MG63 (cell line): ENCODE measurements at regions not wholly inside any gene's neighbourhood (a gene's known extent, or its start where the extent isn't known, plus 50 kb on each side); places are given as distances from the start of the nearest gene placed in this dataset.
A peak's percentile ranks its signal among the peaks of the same experiment; 100 is the strongest.
"Not testable (repeated sequence)": the region's sequence is repeated elsewhere in the genome, so short reads cannot be mapped to it uniquely, and the experiment has no call there.

ENCODE experiments used
- DNase-seq: peaks from one replicate; pipeline ENCODE4 v3.0.0-alpha.2; 2020
- H3K27me3 ChIP-seq: fragments of 250-450 bp; sonication (Bioruptor Pico); 2 replicates; pipeline ENCODE4 v1.5.1; 2020; ENCODE audit warnings: mild to moderate bottlenecking, moderate library complexity
- H3K36me3 ChIP-seq: fragments of 250-450 bp; sonication (Bioruptor Pico); 2 replicates; pipeline ENCODE4 v1.5.1; 2020; ENCODE audit warnings: mild to moderate bottlenecking, moderate library complexity
- H3K4me3 ChIP-seq: fragments of 250-450 bp; sonication (Bioruptor Pico); 2 replicates; pipeline ENCODE4 v1.5.1; 2020; ENCODE audit warnings: mild to moderate bottlenecking, moderate library complexity
- H3K9me3 ChIP-seq: fragments of 250-450 bp; sonication (Bioruptor Pico); 2 replicates; pipeline ENCODE4 v1.5.1; 2020; ENCODE audit warnings: mild to moderate bottlenecking, moderate library complexity

DNA sequence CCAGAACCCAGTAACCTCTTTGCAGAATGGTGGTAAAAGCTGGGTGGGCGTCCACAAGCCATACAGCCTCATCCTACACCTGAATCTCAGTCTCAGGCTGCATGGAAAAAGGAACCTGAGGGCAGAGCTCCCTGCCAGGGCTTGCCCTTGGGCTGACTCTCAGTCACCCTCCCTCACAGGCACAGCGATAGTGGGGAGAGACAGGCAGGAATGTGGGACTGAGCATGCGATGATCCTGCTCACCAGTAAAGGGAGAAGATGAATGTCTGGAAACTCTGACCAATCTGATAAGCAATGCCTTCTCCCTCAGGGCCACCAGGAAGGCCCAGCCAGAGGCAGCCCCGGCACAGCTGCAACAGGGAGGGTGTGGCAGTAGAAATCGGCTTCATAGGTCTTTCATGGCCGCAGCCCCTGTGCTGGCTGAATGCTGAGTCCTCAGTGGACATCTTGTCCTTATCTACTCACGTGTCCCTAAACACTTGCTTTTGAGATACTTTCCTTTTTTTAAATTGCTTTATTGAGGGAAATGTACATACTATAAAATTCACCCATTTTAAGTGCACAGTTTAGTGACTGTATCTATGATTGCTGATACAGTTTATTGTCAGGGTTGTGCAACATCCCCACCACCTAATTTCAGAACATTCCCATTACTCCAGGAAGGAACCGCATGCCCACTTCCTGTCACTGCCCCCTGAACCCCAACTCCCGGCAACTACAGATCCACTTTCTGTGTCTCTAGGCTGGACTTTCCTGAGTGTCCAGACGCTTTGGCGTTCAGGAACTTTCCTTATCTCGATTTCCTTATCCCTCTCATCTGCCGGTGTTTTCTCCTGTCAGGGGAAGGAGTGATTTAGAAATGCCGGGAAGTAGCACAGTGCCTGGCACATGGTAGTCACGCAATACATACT lies 258.1 kb downstream of the PCNX1 start:
- DNase-seq, result no peak
- Histone ChIP-seq H3K36me3 (no peaks in the 10 kb centered on the region), H3K9me3 (no peaks in the 10 kb centered on the region), H3K27me3 (no peaks in the 10 kb centered on the region), H3K4me3 (no peak overlapping the region)

DNA sequence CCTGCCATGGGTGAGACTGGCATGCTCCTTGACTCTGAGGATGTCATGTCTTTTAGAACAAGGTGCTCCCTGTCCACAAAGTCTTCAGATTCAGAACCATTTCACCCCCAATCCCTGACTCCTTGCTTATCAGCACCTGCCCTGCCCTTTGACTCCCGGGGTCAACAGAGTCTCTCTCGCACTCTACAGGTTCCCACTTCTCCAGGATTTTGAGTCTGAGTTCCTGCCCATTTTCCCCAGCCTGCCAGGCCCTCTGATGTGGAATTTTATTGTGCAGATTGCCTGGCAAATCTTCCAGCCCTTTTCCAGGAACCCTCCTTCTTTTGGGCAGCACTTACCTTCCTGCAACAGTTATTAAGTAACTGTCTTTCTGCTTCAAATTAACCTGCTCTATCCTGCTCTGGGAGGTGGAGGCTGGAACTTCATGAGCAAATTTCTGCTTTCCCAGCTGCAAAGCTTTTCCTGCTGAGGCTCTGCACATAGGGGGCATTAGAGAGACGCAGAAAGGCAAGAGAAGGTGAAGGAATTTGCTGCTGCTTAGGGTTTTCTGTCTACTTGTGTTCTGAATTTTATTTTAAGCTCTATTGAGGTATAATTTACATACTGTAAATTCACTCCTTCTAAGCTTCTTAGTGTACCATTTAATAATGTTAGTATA lies 259.1 kb downstream of the PCNX1 start:
- Histone ChIP-seq H3K27me3 (no peaks in the 10 kb centered on the region), H3K36me3 (no peaks in the 10 kb centered on the region), H3K9me3 (no peaks in the 10 kb centered on the region), H3K4me3 (no peak overlapping the region)
- peak; percentile 15 for DNase-seq

DNA sequence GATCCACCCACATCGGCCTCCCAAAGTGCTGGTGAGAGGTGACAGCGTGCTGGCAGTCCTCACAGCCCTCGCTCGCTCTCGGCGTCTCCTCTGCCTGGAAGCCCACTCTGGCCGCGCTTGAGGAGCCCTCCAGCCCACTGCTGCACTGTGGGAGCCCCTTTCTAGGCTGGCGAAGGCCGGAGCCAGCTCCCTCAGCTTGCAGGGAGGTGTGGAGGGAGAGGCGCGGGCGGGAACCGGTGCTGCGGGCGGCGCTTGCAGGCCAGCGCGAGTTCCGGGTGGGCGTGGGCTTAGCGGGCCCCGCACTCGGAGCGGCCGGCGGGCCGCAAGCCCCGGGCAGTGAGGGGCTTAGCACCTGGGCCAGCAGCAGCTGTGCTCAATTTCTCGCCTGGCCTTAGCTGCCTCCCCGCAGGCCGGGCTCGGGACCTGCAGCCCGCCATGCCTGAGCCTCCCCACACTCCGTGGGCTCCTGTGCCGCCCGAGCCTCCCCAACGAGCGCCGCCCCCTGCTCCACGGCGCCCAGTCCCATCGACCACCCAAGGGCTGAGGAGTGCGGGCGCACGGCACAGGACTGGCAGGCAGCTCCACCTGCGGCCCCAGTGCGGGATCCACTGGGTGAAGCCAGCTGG lies 260.2 kb downstream of the PCNX1 start:
- H3K27me3 ChIP-seq, H3K36me3 ChIP-seq, DNase-seq, H3K9me3 ChIP-seq, H3K4me3 ChIP-seq: not testable (repeated sequence)

DNA sequence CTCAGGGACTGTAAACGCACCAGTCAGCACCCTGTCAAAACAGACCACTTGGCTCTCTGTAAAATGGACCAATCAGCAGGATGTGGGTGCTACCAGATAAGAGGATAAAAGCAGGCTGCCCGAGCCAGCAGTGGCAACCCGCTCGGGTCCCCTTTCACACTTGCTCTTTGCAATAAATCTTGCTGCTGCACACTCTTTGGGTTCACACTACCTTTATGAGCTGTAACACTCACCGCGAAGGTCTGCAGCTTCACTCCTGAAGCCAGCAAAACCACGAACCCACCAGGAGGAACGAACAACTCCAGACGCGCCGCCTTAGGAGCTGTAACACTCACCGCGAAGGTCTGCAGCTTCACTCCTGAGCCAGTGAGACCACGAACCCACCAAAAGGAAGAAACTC lies 260.9 kb downstream of the PCNX1 start:
- not testable (repeated sequence) for H3K4me3 ChIP-seq, H3K27me3 ChIP-seq, DNase-seq, H3K9me3 ChIP-seq, H3K36me3 ChIP-seq

DNA sequence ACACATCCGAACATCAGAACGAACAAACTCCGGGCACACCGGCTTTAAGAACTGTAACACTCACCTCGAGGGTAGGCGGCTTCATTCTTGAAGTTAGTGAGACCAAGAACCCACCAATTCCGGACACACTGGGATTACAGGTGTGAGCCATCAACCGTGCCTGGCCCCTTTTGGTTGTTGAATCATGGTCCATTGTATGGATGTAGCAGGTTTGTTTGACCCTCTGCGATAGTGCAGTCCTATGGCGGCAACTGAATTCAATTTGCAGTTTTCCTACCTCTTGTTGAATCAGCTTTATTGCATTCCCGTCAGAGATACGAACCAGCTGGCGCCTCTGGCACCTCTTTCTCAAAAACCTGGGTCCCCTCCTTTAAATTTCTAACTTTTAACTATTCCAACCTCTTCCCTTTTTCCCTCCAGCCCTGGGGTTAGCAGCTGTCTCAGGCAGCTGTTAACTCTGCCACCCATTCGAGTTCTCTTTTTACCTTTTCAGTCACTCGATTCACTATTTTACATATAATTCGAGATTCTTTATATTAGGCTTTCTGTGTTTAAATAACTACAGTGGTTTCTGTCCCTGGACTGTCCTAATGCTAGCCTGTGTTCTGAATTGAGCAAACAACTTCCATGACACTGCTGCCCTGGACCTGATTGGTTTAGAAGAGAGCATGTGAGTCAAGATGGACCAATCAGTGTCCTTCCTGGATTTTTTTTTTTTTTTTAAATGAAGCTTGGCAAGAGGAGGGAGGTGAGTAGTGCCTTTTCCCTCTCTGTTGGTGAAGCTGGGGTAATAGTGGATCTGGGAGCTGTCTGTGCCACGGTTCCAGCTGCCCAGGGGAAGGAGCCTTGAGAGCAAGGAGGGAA lies 261.5 kb downstream of the PCNX1 start:
- no peaks in the 10 kb centered on the region for H3K36me3 ChIP-seq
- no peaks in the 10 kb centered on the region for H3K9me3 ChIP-seq
- no peak overlapping the region for H3K4me3 ChIP-seq
- DNase-seq, result peak; percentile 6
- no peaks in the 10 kb centered on the region for H3K27me3 ChIP-seq

DNA sequence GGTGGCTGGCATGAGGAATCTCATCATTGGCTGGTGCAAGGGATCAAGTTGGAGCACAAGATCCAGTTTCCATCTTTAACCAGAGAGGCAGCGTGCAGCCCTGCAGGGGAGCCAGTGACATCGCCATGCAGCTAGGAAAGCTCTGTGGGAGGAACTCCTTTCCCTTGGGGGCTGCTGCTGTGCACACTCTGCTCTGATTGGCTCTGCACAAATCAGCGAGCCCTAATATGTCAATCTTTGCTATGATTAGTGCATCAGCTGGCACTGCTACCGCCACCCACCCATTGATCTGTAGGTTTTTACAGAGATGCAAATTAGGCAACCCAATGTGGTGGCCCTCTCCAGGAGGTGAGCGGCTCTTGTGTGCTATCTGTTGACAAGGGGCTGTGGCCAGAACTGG lies 262.6 kb downstream of the PCNX1 start:
- no peak overlapping the region for H3K4me3 ChIP-seq
- H3K36me3 ChIP-seq, result no peaks in the 10 kb centered on the region
- no peaks in the 10 kb centered on the region for H3K9me3 ChIP-seq
- H3K27me3 ChIP-seq, result no peaks in the 10 kb centered on the region
- DNase-seq, result no peak

DNA sequence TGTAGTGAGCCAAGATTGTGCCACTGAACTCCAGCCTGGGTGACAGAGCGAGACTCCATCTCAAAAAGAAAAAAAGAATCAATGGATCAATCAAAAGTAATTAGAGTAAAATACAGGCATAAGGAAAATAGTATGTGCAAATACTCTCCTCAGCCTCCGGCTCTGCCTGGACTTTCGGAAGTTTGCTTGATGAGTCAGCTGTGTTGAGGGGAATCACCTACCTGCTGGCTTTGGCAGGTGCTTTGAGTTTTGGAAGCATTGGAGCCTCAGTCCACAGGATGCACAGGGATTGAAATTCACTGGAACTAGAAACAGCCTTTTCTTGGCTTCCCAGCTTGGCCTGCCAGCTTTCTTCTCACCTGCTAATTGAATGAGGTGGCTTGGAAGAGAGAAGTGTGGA lies 268.2 kb downstream of the PCNX1 start:
- Histone ChIP-seq H3K27me3 (no peaks in the 10 kb centered on the region), H3K9me3 (no peaks in the 10 kb centered on the region), H3K4me3 (no peak overlapping the region), H3K36me3 (no peaks in the 10 kb centered on the region)
- DNase-seq, result no peak

DNA sequence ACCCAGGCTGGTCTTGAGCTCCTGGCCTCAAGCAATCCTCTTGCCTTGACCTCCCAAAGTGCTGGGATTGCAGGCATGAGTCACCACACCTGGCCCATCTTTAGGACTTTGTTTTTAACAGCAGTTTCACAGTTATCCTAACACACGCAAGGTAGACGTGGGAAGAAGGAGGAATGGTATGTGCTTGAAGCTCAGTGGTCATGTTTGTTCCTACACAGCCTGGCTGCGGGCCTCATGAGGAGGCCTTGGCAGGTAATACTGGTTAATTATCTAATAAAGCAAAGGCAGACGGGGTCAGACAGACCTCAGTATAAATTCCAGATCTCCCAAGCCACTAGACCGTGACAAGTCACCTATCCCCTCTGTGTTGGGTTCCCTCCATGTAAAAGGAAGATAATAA lies 271.8 kb downstream of the PCNX1 start:
- H3K9me3 ChIP-seq, result no peaks in the 10 kb centered on the region
- no peaks in the 10 kb centered on the region for H3K27me3 ChIP-seq
- no peak for DNase-seq
- H3K36me3 ChIP-seq, result no peaks in the 10 kb centered on the region
- H3K4me3 ChIP-seq, result no peak overlapping the region

DNA sequence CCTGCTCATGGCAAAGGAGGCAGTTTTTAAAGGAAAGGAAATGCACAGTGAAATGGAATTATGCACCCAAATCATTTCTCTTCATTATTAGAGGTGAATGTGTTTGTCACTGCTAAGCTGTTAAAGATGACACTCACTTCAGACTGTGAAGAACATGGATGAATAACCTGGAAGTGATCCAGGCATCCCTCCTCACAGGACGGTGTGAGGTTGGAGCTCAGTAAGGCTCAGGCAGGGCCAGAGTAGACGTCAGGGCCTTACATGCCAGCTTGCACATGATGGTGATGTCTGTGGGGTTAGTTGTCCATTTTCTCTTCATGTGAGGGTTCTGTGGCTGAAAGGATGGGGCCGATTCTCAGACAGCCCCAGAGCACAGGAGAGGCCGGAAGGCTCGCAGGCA lies 273.1 kb downstream of the PCNX1 start:
- Histone ChIP-seq H3K36me3 (no peaks in the 10 kb centered on the region), H3K4me3 (no peak overlapping the region), H3K27me3 (no peaks in the 10 kb centered on the region), H3K9me3 (no peaks in the 10 kb centered on the region)
- DNase-seq, result no peak

DNA sequence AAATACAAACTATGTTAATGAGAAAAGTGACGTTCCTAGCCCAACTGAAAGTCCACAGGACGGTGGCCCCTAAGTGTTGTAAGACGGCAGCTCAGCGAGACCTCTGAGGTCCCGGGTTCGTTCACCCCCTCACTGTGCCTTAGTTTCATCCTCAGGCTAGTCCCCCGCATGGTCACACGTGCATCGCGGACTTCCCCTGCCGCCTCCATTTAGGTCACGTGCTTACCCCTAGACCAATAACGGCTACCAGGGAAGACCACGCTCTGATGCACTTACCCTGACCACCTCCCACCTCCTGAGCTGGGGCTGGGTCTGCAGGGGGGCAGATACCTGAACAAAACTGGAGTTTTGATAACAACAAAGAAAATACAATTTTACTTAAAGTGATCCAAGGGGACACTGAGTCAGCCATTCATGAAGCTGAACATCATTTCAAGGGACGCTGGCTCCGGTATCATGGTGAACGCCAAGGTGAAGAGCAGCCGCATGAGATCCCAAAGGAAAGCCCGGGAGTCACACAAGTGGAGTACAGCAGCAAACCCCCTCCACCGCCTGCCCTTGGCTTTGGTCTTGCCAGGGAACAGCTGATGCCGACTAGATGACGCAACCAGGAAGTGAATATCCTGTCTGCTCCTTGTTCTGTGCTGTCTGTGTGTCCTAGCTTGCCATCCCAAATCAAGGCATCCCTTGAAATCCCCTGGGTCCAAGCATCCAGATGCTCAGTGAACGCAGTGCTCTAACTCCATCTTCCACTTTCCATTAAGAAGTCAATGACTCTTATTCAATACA lies 274.1 kb downstream of the PCNX1 start:
- Histone ChIP-seq H3K27me3 (no peaks in the 10 kb centered on the region), H3K36me3 (no peaks in the 10 kb centered on the region), H3K9me3 (no peaks in the 10 kb centered on the region), H3K4me3 (no peak overlapping the region)
- DNase-seq, result no peak

DNA sequence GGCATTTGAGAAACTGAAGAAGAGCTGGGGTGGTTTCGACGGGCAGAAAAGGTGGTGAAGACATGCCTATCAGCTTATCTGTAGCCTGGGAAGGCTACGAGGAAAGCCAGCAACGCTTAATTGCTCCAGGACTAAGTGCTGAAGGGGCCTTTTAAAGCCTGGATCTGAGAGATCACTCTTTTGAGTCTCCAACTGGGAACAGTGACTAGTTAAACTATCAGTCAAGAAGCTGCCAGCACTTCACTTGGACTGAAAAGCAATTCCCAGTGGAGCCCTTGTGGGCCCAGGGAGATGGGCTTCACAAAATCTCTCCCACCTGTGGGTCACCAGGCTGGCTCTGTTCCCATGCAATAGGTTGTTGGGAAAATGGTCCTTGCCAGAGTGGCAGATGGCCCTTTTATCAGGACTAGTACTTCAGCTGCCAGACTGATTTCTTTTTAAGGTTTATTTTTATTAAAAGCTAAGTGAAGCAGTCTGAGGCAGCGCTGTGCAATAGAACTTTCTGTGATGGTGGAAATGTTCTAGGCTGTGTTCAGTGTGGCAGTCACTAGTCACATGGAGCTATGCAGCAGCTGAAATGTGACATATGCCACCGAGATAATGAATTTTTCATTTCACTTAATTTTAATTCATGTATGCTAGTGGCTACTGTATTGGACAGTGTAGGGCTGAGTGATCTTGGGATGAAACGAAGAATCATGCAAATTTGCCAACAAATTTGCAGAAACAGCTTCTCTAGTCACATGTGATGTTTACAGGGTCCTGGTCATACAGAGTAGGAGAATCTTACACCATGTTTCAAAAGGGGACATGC lies 276.8 kb downstream of the PCNX1 start:
- Histone ChIP-seq H3K9me3 (no peaks in the 10 kb centered on the region), H3K36me3 (no peaks in the 10 kb centered on the region), H3K4me3 (no peak overlapping the region), H3K27me3 (no peaks in the 10 kb centered on the region)
- DNase-seq, result no peak

DNA sequence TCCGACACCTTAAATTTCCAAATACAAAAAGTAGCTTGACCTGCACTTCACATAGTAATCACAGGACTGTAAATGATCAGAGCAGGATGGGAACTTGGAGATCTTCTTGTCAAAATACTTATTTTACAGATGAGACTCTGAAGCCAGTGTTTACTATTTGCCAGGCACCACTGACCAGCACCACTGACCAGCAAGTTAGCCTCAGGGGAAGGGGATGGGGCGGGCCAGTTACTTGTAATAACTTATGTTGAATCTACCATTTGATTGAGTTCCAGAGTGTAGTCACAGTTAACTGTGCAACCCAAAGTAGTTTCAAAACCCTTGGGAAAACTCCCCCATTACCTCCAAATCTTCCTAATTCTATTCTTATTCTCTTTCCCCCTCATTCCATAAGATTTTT lies 278.4 kb downstream of the PCNX1 start:
- Histone ChIP-seq H3K4me3 (no peak overlapping the region), H3K9me3 (no peaks in the 10 kb centered on the region), H3K36me3 (no peaks in the 10 kb centered on the region), H3K27me3 (no peaks in the 10 kb centered on the region)
- no peak for DNase-seq

DNA sequence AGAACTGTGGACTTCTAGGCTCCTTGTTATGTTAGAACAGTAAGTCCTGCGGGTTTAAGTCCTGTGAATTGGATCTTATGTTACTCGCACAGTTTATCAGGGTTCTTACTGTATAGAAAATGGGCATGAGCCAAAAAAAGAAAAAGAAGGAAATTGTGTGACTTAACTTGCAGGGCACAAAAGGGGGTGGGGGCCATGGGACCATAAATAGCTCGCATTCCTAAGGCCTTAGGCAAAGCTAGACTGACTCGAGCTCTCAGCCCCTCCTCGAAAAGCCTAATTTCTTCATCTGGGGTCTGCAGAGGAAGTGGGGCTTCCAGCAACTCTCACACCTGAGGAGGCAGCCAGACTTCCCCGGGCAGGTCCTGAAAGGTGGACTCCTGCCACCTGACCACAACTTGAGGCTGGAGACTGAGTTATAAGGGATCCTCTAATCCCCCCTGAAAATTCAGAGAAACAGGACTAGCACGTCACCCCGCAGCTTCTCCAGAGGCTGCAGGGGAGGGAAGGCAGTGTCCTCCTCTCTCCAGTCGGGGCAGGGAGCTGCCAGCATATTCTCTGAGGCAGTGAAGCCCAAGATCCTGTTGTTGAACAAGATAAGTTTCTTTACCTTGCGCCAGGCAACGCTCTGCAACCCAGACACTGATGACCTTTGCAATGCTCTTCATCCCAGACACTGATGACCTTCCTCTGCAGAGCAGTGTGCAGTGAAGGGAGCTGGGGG lies 280.5 kb downstream of the PCNX1 start:
- no peak for DNase-seq
- Histone ChIP-seq H3K4me3 (no peak overlapping the region), H3K36me3 (no peaks in the 10 kb centered on the region), H3K27me3 (no peaks in the 10 kb centered on the region), H3K9me3 (no peaks in the 10 kb centered on the region)

DNA sequence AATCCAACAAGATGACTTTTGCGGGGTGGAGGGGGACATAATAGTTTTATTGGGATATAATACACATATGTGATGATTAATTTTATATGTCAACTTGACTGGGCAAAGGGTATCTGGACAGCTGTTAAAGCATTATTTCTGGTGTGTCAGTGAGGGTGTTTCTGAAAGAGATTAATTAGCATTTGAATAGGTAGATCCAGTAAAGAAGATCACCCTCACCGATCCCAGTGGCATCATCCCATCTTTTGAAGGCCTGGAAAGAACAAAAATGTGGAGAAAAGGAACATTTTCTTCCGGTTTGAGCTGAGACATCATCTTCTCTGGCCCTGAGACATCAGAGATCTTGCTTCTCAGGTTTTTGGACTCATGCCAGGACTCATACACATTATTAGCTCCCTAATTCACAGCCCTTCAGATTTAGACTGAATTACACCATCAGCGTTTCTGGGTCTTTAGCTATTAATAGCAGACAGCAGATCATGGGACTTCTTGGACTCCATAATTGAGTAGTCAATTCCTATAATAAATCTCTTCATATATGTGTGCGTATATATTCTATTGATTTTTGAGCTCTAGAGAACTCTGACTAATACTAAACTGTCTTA lies 283.6 kb downstream of the PCNX1 start:
- H3K36me3 ChIP-seq, result no peaks in the 10 kb centered on the region
- no peaks in the 10 kb centered on the region for H3K9me3 ChIP-seq
- no peak overlapping the region for H3K4me3 ChIP-seq
- H3K27me3 ChIP-seq, result no peaks in the 10 kb centered on the region
- no peak for DNase-seq

DNA sequence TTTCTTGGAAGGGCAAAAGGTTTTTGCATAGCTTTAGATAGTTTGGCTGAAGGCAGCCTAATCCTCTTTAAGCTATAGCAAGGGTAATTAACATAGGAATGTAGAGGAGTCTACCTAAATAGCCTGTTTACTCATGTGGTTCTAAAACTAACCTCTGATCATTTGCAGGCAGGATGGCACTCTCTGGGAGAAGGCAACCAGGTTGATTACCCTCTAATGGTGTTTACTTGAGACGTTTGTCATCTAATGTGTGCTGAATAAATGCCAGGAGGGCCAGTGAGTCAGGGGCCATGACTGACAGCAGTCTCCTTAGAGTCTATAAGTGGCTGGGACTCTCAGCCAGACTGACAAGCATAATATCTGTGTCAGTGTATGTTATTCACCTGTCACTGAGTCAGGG lies 286.4 kb downstream of the PCNX1 start:
- no peaks in the 10 kb centered on the region for H3K27me3 ChIP-seq
- H3K9me3 ChIP-seq, result no peaks in the 10 kb centered on the region
- no peaks in the 10 kb centered on the region for H3K36me3 ChIP-seq
- peak; percentile 9 for DNase-seq
- H3K4me3 ChIP-seq, result no peak overlapping the region
